Neural progenitor cell (in vitro differentiated cells): ENCODE measurements at regions not wholly inside any gene's neighbourhood (a gene's known extent, or its start where the extent isn't known, plus 50 kb on each side); places are given as distances from the start of the nearest gene placed in this dataset.

Experiments
- CTCF ChIP-seq: fragments of 200-600 bp; sonication (generic); IDR thresholded peaks from 2 replicates; pipeline ENCODE4 v1.5.1; 2017; ENCODE audit warnings: antibody characterized with exemption, mild to moderate bottlenecking
- EZH2 ChIP-seq: fragments of 200-600 bp; sonication (generic); IDR thresholded peaks from 2 replicates; pipeline ENCODE4 v1.6.1; 2017; ENCODE audit warnings: antibody characterized with exemption, mild to moderate bottlenecking, moderate library complexity

DNA sequence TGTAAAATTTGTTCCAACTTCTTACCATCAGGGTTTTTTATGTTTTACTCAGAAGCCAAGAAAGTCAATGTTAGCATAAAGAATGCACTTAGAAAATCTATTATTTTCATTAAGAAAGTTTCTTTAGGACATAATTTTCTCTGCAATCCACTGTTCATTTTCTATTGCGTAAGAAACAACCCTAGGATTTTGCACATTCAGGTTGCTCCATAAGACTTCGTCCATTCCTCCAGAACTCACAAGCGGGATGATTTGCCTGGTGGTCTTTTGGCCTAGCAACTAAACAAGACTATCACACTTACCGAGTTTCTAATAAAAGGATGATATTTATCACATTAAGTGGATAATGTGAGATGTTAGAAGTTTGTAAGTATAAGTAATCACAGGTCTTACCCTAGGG lies 376.3 kb upstream of the INTU start:
- TF ChIP-seq CTCF (no peak), EZH2 (no peak)
